ENCODE measurements at regions not wholly inside any gene's neighbourhood (a gene's known extent, or its start where the extent isn't known, plus 50 kb on each side); places are given as distances from the start of the nearest gene placed in this dataset.
"Not testable (repeated sequence)": the region's sequence is repeated elsewhere in the genome, so short reads cannot be mapped to it uniquely, and the experiment has no call there.

DNA sequence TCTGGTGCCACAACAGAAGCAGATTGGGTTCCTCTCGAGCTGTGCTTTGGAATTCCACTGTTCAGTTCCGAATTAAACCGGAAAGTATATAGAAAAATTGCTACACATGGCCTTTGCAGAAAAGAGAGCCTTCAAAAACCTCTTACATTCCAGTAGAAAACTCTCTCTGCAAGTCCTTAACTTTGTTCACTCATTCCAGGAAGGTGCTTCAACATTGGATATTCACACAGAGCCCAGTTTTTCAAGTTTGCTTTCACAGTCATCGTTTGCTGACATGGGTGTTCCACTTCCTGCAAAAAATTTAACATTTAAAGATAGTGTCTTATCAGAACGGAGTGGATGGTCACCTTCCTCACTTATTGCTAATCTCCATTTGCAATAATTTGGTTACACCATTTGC is 93.7 kb downstream of the PPIAL4C start:
- not testable (repeated sequence) for TF ChIP-seq POLR2AphosphoS5, POLR2A, EP300 (IDR thresholded peaks at IDR 0.05)
- TF ChIP-seq, protein P1, sequence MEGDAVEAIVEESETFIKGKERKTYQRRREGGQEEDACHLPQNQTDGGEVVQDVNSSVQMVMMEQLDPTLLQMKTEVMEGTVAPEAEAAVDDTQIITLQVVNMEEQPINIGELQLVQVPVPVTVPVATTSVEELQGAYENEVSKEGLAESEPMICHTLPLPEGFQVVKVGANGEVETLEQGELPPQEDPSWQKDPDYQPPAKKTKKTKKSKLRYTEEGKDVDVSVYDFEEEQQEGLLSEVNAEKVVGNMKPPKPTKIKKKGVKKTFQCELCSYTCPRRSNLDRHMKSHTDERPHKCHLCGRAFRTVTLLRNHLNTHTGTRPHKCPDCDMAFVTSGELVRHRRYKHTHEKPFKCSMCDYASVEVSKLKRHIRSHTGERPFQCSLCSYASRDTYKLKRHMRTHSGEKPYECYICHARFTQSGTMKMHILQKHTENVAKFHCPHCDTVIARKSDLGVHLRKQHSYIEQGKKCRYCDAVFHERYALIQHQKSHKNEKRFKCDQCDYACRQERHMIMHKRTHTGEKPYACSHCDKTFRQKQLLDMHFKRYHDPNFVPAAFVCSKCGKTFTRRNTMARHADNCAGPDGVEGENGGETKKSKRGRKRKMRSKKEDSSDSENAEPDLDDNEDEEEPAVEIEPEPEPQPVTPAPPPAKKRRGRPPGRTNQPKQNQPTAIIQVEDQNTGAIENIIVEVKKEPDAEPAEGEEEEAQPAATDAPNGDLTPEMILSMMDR (IDR thresholded peaks at IDR 0.05), result not testable (repeated sequence)
